HepG2 (cell line): ENCODE measurements at regions not wholly inside any gene's neighbourhood (a gene's known extent, or its start where the extent isn't known, plus 50 kb on each side); places are given as distances from the start of the nearest gene placed in this dataset.
A peak's percentile ranks its signal among the peaks of the same experiment; 100 is the strongest.

Source experiments
- ATAC-seq: fragments of 200-7000 bp; cut with Tn5 transposase; 3 replicates; pipeline ENCODE4 v1.9.1; 2020; ENCODE audit warnings: mild to moderate bottlenecking, moderate library complexity
- BruUV-seq: library from RNA; stranded (reverse); fragments of 400-500 nt; replicated peaks from 2 replicates; lab custom pipeline; 2021; lab: Mats Ljungman, UMichigan
- CTCF ChIA-PET: fragments of 300-600 bp; formaldehyde crosslinking; extraction: SDS; loops from one replicate; lab custom pipeline; 2021; ENCODE audit warnings: low total read pairs, inconsistent platforms, low intra/inter-chr PET ratio; lab: Yijun Ruan, JAX
- POLR2A ChIA-PET: fragments of 350-600 bp; sonication (Branson Sonifier 250); formaldehyde crosslinking; loops from one replicate; lab custom pipeline; 2020; ENCODE audit warnings: antibody characterized with exemption, inconsistent platforms; lab: Yijun Ruan, JAX
- DNase-seq: peaks from one replicate; pipeline ENCODE4 v3.0.0-alpha.2; 2015; ENCODE audit warnings: low spot score
- FAIRE-seq: peaks from 3 replicates; lab custom pipeline; 2011; peaks lifted over from hg19 to GRCh38; lab: Jason Lieb, UNC
- H2AFZ ChIP-seq: one replicate; pipeline ENCODE4 v1.6.1; 2011; ENCODE audit warnings: low read length, inconsistent platforms
- H3K27ac ChIP-seq: fragments of 300-600 bp; 3 replicates; pipeline ENCODE4 v1.8.0; 2011; ENCODE audit warnings: mixed run types, mild to moderate bottlenecking, mixed read lengths, low read length, inconsistent platforms; ENCODE audit not compliant: insufficient read depth; ENCODE audit errors: extremely low read length
- H3K27me3 ChIP-seq, 2 experiments: fragments of 200-600 bp in 1 of 2; 2 replicates in 1 of 2; 3 replicates in 1 of 2; pipeline versions ENCODE4 v1.6.0 to v1.8.0; 2011; ENCODE audit warnings: low read length in 2 of 2, mild to moderate bottlenecking in 2 of 2, moderate library complexity in 2 of 2, inconsistent platforms in 1 of 2; ENCODE audit not compliant: insufficient read depth in 2 of 2, control insufficient read depth in 1 of 2
- H3K36me3 ChIP-seq, 2 experiments: fragments of 200-600 bp in 1 of 2; replicated peaks in 1 of 2; 2 replicates in 1 of 2; 3 replicates in 1 of 2; pipeline versions ENCODE4 v1.5.1 to v1.8.0; 2011; ENCODE audit warnings: low read length in 2 of 2, inconsistent platforms in 1 of 2; ENCODE audit not compliant: insufficient read depth in 2 of 2, control insufficient read depth in 1 of 2
- H3K4me1 ChIP-seq: 2 replicates; pipeline ENCODE4 v1.5.1; 2012; ENCODE audit warnings: low read length, inconsistent platforms; ENCODE audit not compliant: insufficient read depth
- H3K4me2 ChIP-seq: 2 replicates; pipeline ENCODE4 v1.6.0; 2011; ENCODE audit warnings: low read depth, low read length, inconsistent platforms
- H3K4me3 ChIP-seq, 3 experiments: fragments of 200-600 bp in 1 of 3; sonication (generic), shearing (Covaris generic) in 1 of 3; replicated peaks in 1 of 3; 2 replicates each; pipeline ENCODE4 v1.5.1; 2011 to 2016; ENCODE audit warnings: low read length in 3 of 3, inconsistent platforms in 2 of 3, low read depth in 2 of 3, mild to moderate bottlenecking in 2 of 3, control low read depth in 1 of 3, mixed read lengths in 1 of 3; ENCODE audit not compliant: insufficient read depth in 1 of 3
- H3K79me2 ChIP-seq: one replicate; pipeline ENCODE4 v1.6.1; 2011; ENCODE audit warnings: low read length, inconsistent platforms; ENCODE audit not compliant: insufficient read depth
- H3K9ac ChIP-seq: 2 replicates; pipeline ENCODE4 v1.6.0; 2011; ENCODE audit warnings: mild to moderate bottlenecking, low read depth, low read length, inconsistent platforms; ENCODE audit not compliant: insufficient read depth
- H3K9me3 ChIP-seq: 2 replicates; pipeline ENCODE4 v1.5.1; 2012; ENCODE audit warnings: mild to moderate bottlenecking, low read length
- H4K20me1 ChIP-seq: 2 replicates; pipeline ENCODE4 v1.6.0; 2011; ENCODE audit warnings: inconsistent platforms, mild to moderate bottlenecking, low read length, moderate library complexity; ENCODE audit not compliant: insufficient read depth
- ATF7 ChIP-seq, 2 experiments: fragments of 450-650 bp in 1 of 2; sonication (generic) in 1 of 2; formaldehyde crosslinking in 1 of 2; IDR thresholded peaks; 2 replicates each; pipeline versions ENCODE4 v1.4.0 to v1.6.1; 2016 to 2020; ENCODE audit warnings: antibody characterized with exemption in 1 of 2, mild to moderate bottlenecking in 1 of 2, missing genetic modification reagents in 1 of 2
- ATM ChIP-seq: fragments of 450-650 bp; IDR thresholded peaks from 2 replicates; pipeline ENCODE4 v1.7.1; 2017; ENCODE audit warnings: mild to moderate bottlenecking, borderline replicate concordance
- CREB1 ChIP-seq, 2 experiments: fragments of 450-650 bp in 1 of 2; IDR thresholded peaks; 2 replicates each; pipeline ENCODE4 v1.6.1; 2016 to 2017; ENCODE audit warnings: control low read depth in 1 of 2, mild to moderate bottlenecking in 1 of 2, missing compliant biosample characterization in 1 of 2, missing genetic modification characterization in 1 of 2
- CTCF ChIP-seq: sonication (generic); formaldehyde crosslinking; IDR thresholded peaks from 2 replicates; pipeline ENCODE4 v1.5.0; 2020; ENCODE audit warnings: mild to moderate bottlenecking, missing genetic modification reagents, moderate library complexity
- FOSL2 ChIP-seq: sonication (generic); formaldehyde crosslinking; IDR thresholded peaks from 2 replicates; pipeline ENCODE4 v1.4.0; 2020; ENCODE audit warnings: missing genetic modification reagents
- NCOA5 ChIP-seq: sonication (generic); formaldehyde crosslinking; IDR thresholded peaks from 2 replicates; pipeline ENCODE4 v1.4.0; 2020; ENCODE audit warnings: missing genetic modification reagents
- TBX2 ChIP-seq: sonication (generic); formaldehyde crosslinking; IDR thresholded peaks from 2 replicates; pipeline ENCODE4 v1.5.0; 2020; ENCODE audit warnings: missing genetic modification reagents, mild to moderate bottlenecking, borderline replicate concordance
- ZBTB4 ChIP-seq: sonication (generic); formaldehyde crosslinking; IDR thresholded peaks from 2 replicates; pipeline ENCODE4 v1.4.0; 2020; ENCODE audit warnings: missing genetic modification reagents, mild to moderate bottlenecking, borderline replicate concordance
- ZMAT3 ChIP-seq: sonication (generic); formaldehyde crosslinking; conservative IDR thresholded peaks from 2 replicates; pipeline ENCODE4 v1.7.0; 2021; ENCODE audit warnings: missing genetic modification reagents
- ZNF605 ChIP-seq: sonication (generic); formaldehyde crosslinking; IDR thresholded peaks from 2 replicates; pipeline ENCODE4 v1.8.0; 2022; ENCODE audit warnings: mild to moderate bottlenecking, missing genetic modification reagents
- WGBS: methylation state at CpG from one replicate; pipeline ENCODE4 v1.1.6; 2017; ENCODE audit warnings: low lambda C conversion rate; 5-methylcytosine and 5-hydroxymethylcytosine counted together
- in situ Hi-C: cut with HindIII; loops from 2 replicates; pipeline ENCODE4 v1.10.0; 2017; ENCODE audit warnings: low pct_unique_long_range_greater_than_20kb; ENCODE audit not compliant: extremely low pct_ligation_motif_present
- intact Hi-C: fragments of 100-400 bp; cut with micrococcal nuclease; formaldehyde crosslinking; loops from one replicate; pipeline ENCODE4 v1.10.0; 2022; ENCODE audit not compliant: unreplicated experiment

DNA sequence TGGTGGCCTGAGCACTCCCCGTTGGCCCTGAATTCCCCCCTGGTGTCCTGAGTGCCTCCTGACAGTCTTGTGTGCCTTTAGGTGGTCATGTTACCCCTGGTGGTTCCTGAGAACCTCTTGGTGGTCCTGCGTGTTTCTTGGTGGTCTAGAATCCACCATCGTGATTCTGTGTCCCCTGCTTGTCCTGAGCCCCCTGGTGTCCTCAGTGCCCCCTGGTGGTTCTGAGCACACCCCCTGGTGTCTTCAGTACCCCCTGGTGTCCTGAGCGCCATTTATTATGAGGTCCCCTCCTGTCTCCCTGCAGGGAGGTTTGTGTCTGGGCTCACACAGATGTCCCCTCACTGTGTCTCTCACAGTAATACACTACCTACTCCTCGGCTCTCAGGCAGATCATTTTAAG is 61.3 kb upstream of the MAL start:
- ATAC-seq: peak; percentile 53
- BruUV-seq: no TSS peak
- Histone ChIP-seq H3K4me3 (no peak overlapping the region), H2AFZ (no peak overlapping the region), H3K4me1 (no peaks in the 10 kb centered on the region), H3K27me3 (peaks cover 0 to 14% of the 10 kb centered on the region in 2 experiments; a peak in 4 of 5 replicates), H4K20me1 (no peaks in the 10 kb centered on the region), H3K36me3 (no peaks in the 10 kb centered on the region), H3K4me2 (no peak overlapping the region), H3K79me2 (no peaks in the 10 kb centered on the region), H3K9ac (no peak overlapping the region), H3K9me3 (no peaks in the 10 kb centered on the region), H3K27ac (no peak overlapping the region)
- intact Hi-C loops (no loop called here), in situ Hi-C loops (no loop called here)
- WGBS: 5% methylated on average over 5 of the region's 5 CpGs
- no peak for DNase-seq
- ChIA-PET CTCF (no interaction called here), POLR2A (no interaction called here)
- TF ChIP-seq CTCF (CRISPR knock-in tag) (peak; percentile 12; the same call in 1 of the 2 replicates), TBX2 (CRISPR knock-in tag) (no peak), FOSL2 (CRISPR knock-in tag) (no peak), ATM (no peak), ZMAT3 (no peak)
- no peak for FAIRE-seq

GRCh38 chr2:94966689-94967088 is 58.8 kb upstream of the MAL start:
- Histone ChIP-seq H4K20me1 (no peaks in the 10 kb centered on the region), H3K4me2 (no peak overlapping the region), H3K9ac (no peak overlapping the region), H3K9me3 (no peaks in the 10 kb centered on the region), H3K36me3 (no peaks in the 10 kb centered on the region), H2AFZ (no peak overlapping the region), H3K4me3 (no peak overlapping the region), H3K27ac (no peak overlapping the region), H3K27me3 (peaks cover 0 to 17% of the 10 kb centered on the region in 2 experiments; a peak in 4 of 5 replicates), H3K79me2 (no peaks in the 10 kb centered on the region), H3K4me1 (no peaks in the 10 kb centered on the region)
- 0% methylated on average over 1 of the region's 1 CpG for WGBS
- intact Hi-C loops: no loop called here
- DNase-seq (no peak), ATAC-seq (no peak), FAIRE-seq (no peak)
- ChIA-PET POLR2A (no interaction called here), CTCF (no interaction called here)
- TF ChIP-seq ZNF605 (CRISPR knock-in tag) (no peak), ATF7 (IDR thresholded peaks at IDR 0.05) (peak; percentile 90), ATF7 (CRISPR knock-in tag; IDR thresholded peaks at IDR 0.05) (no peak), ZBTB4 (CRISPR knock-in tag) (no peak), NCOA5 (CRISPR knock-in tag) (no peak), CREB1 (IDR thresholded peaks at IDR 0.05) (0 out of 2 replicates have a peak, but pooled peaks have one; percentile 5), CREB1 (CRISPR knock-in tag; IDR thresholded peaks at IDR 0.05) (no peak)
- in situ Hi-C loops: no loop called here
- BruUV-seq: no TSS peak
